A673 (cell line): ENCODE measurements at regions not wholly inside any gene's neighbourhood (a gene's known extent, or its start where the extent isn't known, plus 50 kb on each side); places are given as distances from the start of the nearest gene placed in this dataset.

Experiments used
- CTCF ChIP-seq: fragments of 300-800, 200-600 bp; sonication (generic); conservative IDR thresholded peaks from 2 replicates; pipeline ENCODE4 v1.5.1; 2017; ENCODE audit warnings: low read depth, mild to moderate bottlenecking, antibody characterized with exemption, low read length, moderate library complexity, mixed read lengths
- EZH2 ChIP-seq: fragments of 200-600 bp; sonication (generic); IDR thresholded peaks from 2 replicates; pipeline ENCODE4 v1.6.1; 2017; ENCODE audit warnings: borderline replicate concordance, low read depth, mild to moderate bottlenecking, mixed read lengths, antibody characterized with exemption, low read length; ENCODE audit not compliant: poor library complexity, severe bottlenecking

- no peak for TF ChIP-seq CTCF
- TF ChIP-seq EZH2 = no peak
Observed at GRCh38 chr12:127594351-127594970, 672.5 kb upstream of the TMEM132C start.
